Progenitor cell of endocrine pancreas (in vitro differentiated cells): ENCODE measurements at regions not wholly inside any gene's neighbourhood (a gene's known extent, or its start where the extent isn't known, plus 50 kb on each side); places are given as distances from the start of the nearest gene placed in this dataset.

ENCODE experiments used
- DNase-seq: peaks from one replicate; pipeline ENCODE4 v3.0.0; 2021; ENCODE audit warnings: low spot score; ENCODE audit not compliant: unreplicated experiment
- H3K27ac Mint-ChIP-seq: 2 replicates; pipeline ENCODE4 v1.8.0; 2021; ENCODE audit warnings: mild to moderate bottlenecking, moderate library complexity, mixed read lengths
- H3K27me3 Mint-ChIP-seq: 2 replicates; pipeline ENCODE4 v1.8.0; 2021; ENCODE audit warnings: mixed read lengths
- H3K36me3 Mint-ChIP-seq: 2 replicates; pipeline ENCODE4 v1.8.0; 2022; ENCODE audit warnings: mixed read lengths; ENCODE audit not compliant: insufficient read depth
- H3K4me1 Mint-ChIP-seq: 2 replicates; pipeline ENCODE4 v1.8.0; 2021; ENCODE audit warnings: low read depth, mixed read lengths
- H3K4me3 Mint-ChIP-seq: 2 replicates; pipeline ENCODE4 v1.8.0; 2021; ENCODE audit warnings: low read depth, mild to moderate bottlenecking, moderate library complexity, mixed read lengths
- H3K9me3 Mint-ChIP-seq: 2 replicates; pipeline ENCODE4 v1.8.0; 2021; ENCODE audit warnings: low read depth, mixed read lengths
- TF ChIP-seq, protein P1 (sequence below): fragments of 200-600 bp; sonication (generic); IDR thresholded peaks from one replicate; pipeline ENCODE4 v1.5.0; 2021; ENCODE audit warnings: antibody characterized with exemption, mild to moderate bottlenecking; ENCODE audit not compliant: unreplicated experiment

- H3K9me3 Mint-ChIP-seq, result no peaks in the 10 kb centered on the region
- H3K4me1 Mint-ChIP-seq, result no peaks in the 10 kb centered on the region
- no peak overlapping the region for H3K4me3 Mint-ChIP-seq
- DNase-seq, result no peak
- no peaks in the 10 kb centered on the region for H3K36me3 Mint-ChIP-seq
- TF ChIP-seq, protein P1, sequence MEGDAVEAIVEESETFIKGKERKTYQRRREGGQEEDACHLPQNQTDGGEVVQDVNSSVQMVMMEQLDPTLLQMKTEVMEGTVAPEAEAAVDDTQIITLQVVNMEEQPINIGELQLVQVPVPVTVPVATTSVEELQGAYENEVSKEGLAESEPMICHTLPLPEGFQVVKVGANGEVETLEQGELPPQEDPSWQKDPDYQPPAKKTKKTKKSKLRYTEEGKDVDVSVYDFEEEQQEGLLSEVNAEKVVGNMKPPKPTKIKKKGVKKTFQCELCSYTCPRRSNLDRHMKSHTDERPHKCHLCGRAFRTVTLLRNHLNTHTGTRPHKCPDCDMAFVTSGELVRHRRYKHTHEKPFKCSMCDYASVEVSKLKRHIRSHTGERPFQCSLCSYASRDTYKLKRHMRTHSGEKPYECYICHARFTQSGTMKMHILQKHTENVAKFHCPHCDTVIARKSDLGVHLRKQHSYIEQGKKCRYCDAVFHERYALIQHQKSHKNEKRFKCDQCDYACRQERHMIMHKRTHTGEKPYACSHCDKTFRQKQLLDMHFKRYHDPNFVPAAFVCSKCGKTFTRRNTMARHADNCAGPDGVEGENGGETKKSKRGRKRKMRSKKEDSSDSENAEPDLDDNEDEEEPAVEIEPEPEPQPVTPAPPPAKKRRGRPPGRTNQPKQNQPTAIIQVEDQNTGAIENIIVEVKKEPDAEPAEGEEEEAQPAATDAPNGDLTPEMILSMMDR, result no peak
- H3K27me3 Mint-ChIP-seq, result peaks cover 23% of the 10 kb centered on the region
- no peak overlapping the region for H3K27ac Mint-ChIP-seq
Measured at GRCh38 chr16:86391486-86391885, 118.8 kb upstream of the FOXF1 start.

DNA sequence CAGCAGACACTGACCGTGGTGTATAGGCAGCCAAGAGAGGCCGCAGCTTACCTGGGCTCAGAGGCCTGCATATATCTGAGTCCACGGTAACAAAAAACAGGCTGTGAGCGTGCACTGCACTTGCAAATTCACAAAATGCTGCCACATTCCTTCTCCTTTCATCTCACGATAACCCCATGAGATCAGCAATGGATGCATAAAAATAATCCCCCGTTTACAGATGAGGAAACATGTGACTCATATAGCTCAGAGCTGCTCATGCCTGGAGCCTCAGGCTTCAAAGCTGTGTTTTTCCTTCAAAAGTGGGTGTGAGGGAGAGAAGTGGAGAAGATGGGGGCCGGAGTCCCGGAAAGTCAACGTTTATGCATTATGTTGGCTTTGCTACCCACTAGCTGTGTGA lies 118.3 kb upstream of the FOXF1 start:
- Mint-ChIP-seq H3K27ac (no peak overlapping the region), H3K36me3 (no peaks in the 10 kb centered on the region), H3K4me1 (no peaks in the 10 kb centered on the region), H3K4me3 (no peak overlapping the region), H3K9me3 (no peaks in the 10 kb centered on the region), H3K27me3 (peaks cover 24% of the 10 kb centered on the region)
- DNase-seq, result no peak
- TF ChIP-seq, protein P1, result no peak

DNA sequence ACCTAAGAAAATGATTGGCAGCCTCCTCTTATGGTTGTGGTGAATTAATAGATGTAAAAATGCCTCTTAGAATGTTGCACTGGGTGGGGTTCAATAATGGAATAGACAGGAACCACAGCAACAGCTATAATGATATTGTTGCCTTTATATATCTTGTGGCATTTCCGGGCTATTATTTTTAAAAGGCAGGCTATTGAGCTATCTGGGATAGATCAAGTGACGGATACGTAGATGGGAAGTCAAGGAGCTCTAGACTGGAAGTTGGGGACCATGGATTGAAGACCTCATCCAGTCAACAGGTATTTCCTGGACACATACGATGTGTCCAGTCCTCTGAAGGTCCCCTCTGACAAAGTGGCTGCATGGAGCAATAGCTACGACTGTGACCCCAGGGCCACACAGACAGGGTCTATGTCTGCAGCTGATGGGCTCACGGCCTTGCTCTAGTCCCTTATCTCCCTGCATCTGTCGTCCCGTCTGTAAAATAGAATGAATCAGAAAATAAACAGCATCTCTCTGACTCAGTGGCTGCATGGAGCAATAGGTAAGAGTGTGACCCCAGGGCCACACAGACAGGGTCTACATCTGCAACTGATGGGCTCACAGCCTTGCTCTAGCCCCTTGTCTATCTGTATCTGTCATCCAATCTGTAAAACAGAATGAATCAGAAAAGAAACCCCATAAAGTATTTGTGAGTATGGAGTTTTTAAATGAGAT lies 117.7 kb upstream of the FOXF1 start:
- peaks cover 26% of the 10 kb centered on the region for H3K27me3 Mint-ChIP-seq
- no peak for DNase-seq
- no peak overlapping the region for H3K27ac Mint-ChIP-seq
- TF ChIP-seq, protein P1, result no peak
- H3K36me3 Mint-ChIP-seq, result no peaks in the 10 kb centered on the region
- no peaks in the 10 kb centered on the region for H3K9me3 Mint-ChIP-seq
- H3K4me3 Mint-ChIP-seq, result no peak overlapping the region
- H3K4me1 Mint-ChIP-seq, result no peaks in the 10 kb centered on the region

GRCh38 chr16:86393907-86394626 lies 116.3 kb upstream of the FOXF1 start:
- Mint-ChIP-seq H3K9me3 (no peaks in the 10 kb centered on the region), H3K27ac (no peak overlapping the region), H3K27me3 (peaks cover 25% of the 10 kb centered on the region), H3K36me3 (no peaks in the 10 kb centered on the region), H3K4me3 (no peak overlapping the region), H3K4me1 (no peaks in the 10 kb centered on the region)
- no peak for DNase-seq
- TF ChIP-seq, protein P1, result no peak

GRCh38 chr16:86395477-86395876 lies 114.8 kb upstream of the FOXF1 start:
- no peaks in the 10 kb centered on the region for H3K4me1 Mint-ChIP-seq
- no peaks in the 10 kb centered on the region for H3K9me3 Mint-ChIP-seq
- peaks cover 20% of the 10 kb centered on the region for H3K27me3 Mint-ChIP-seq
- DNase-seq, result no peak
- no peak overlapping the region for H3K27ac Mint-ChIP-seq
- no peaks in the 10 kb centered on the region for H3K36me3 Mint-ChIP-seq
- no peak overlapping the region for H3K4me3 Mint-ChIP-seq
- TF ChIP-seq, protein P1, result no peak
